Endothelial cell (in vitro differentiated cells): ENCODE measurements at regions not wholly inside any gene's neighbourhood (a gene's known extent, or its start where the extent isn't known, plus 50 kb on each side); places are given as distances from the start of the nearest gene placed in this dataset.
A peak's percentile ranks its signal among the peaks of the same experiment; 100 is the strongest.

Experiments
- DNase-seq: peaks from one replicate; pipeline ENCODE4 v3.0.0; 2021; ENCODE audit warnings: low spot score
- H3K27ac Mint-ChIP-seq: one replicate; pipeline ENCODE4 v1.8.0; 2021; ENCODE audit warnings: mixed read lengths, inconsistent platforms; ENCODE audit not compliant: unreplicated experiment
- H3K27me3 Mint-ChIP-seq: one replicate; pipeline ENCODE4 v1.8.0; 2021; ENCODE audit warnings: mild to moderate bottlenecking, moderate library complexity, mixed read lengths, inconsistent platforms; ENCODE audit not compliant: unreplicated experiment
- H3K36me3 Mint-ChIP-seq: one replicate; pipeline ENCODE4 v1.8.0; 2021; ENCODE audit warnings: mild to moderate bottlenecking, low read depth, mixed read lengths, inconsistent platforms; ENCODE audit not compliant: unreplicated experiment
- H3K4me1 Mint-ChIP-seq: one replicate; pipeline ENCODE4 v1.8.0; 2021; ENCODE audit warnings: mild to moderate bottlenecking, mixed read lengths, inconsistent platforms; ENCODE audit not compliant: unreplicated experiment
- H3K4me3 Mint-ChIP-seq: one replicate; pipeline ENCODE4 v1.8.0; 2021; ENCODE audit warnings: mild to moderate bottlenecking, mixed read lengths, inconsistent platforms; ENCODE audit not compliant: unreplicated experiment
- H3K9me3 Mint-ChIP-seq: one replicate; pipeline ENCODE4 v1.8.0; 2021; ENCODE audit warnings: mixed read lengths, inconsistent platforms; ENCODE audit not compliant: unreplicated experiment
- CTCF ChIP-seq: fragments of 200-600 bp; sonication (generic); IDR thresholded peaks from one replicate; pipeline ENCODE4 v1.5.0; 2021; ENCODE audit warnings: antibody characterized with exemption; ENCODE audit not compliant: unreplicated experiment

GRCh38 chr3:168524129-168524528 is 428.4 kb upstream of the GOLIM4 start:
- H3K36me3 Mint-ChIP-seq: no peaks in the 10 kb centered on the region
- no peaks in the 10 kb centered on the region for H3K9me3 Mint-ChIP-seq
- no peaks in the 10 kb centered on the region for H3K27me3 Mint-ChIP-seq

DNA sequence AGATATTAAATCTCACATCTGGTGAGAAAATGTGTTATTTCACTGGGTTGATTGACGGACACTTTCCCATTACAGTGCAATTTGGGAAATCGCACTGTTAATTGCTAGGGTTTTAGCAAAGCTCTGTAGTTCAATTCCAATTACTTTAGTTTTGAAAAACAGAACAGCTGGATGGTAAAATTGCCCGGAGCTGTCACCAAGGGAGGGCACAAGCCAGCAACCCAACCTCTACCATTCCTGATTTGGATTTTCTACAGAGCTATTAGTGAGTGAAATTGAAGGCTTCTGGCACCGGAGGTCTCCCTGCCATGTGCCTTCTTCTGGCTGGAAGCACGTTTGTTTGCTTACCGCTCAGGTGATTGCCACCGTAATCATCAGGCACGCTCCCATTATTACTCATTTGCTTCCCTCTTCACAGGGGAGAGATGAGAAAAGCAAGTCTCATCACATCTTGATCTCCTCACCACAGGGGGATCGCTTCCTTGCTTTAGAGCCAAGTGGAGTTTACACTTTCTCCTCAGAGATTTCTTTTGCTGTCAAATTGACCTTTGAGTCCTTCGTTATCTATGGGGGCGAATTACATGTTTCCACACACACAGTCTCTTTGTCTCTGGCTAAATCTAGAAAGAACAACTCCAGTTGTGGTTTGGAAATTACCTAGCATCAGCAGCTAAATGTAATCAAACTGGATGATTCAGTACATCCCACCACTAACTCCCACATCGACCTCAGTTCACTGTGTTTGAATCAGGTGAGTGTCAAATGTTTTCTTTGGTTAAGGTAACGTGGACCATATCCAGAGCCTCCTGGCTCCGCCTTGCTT is 421.7 kb upstream of the GOLIM4 start:
- no peaks in the 10 kb centered on the region for H3K27me3 Mint-ChIP-seq
- peaks cover 20% of the 10 kb centered on the region for H3K4me1 Mint-ChIP-seq
- H3K4me3 Mint-ChIP-seq: no peak overlapping the region
- H3K27ac Mint-ChIP-seq: no peak overlapping the region
- H3K36me3 Mint-ChIP-seq: no peaks in the 10 kb centered on the region
- no peak for DNase-seq
- no peak for TF ChIP-seq CTCF
- H3K9me3 Mint-ChIP-seq: no peaks in the 10 kb centered on the region

More at GRCh38 chr3:168524129-168524528, 428.4 kb upstream of the GOLIM4 start:
- H3K4me1 Mint-ChIP-seq: peaks cover 5% of the 10 kb centered on the region
- no peak overlapping the region for H3K4me3 Mint-ChIP-seq
- TF ChIP-seq CTCF: no peak
- H3K27ac Mint-ChIP-seq: no peak overlapping the region
- DNase-seq: no peak

- no peak for DNase-seq
- H3K4me1 Mint-ChIP-seq: peaks cover 16% of the 10 kb centered on the region
- no peaks in the 10 kb centered on the region for H3K9me3 Mint-ChIP-seq
- H3K27me3 Mint-ChIP-seq: no peaks in the 10 kb centered on the region
- TF ChIP-seq CTCF: no peak
- no peaks in the 10 kb centered on the region for H3K36me3 Mint-ChIP-seq
- no peak overlapping the region for H3K4me3 Mint-ChIP-seq
- no peak overlapping the region for H3K27ac Mint-ChIP-seq
Observed at GRCh38 chr3:168514252-168514651, 418.5 kb upstream of the GOLIM4 start.

GRCh38 chr3:168512802-168513201 is 417.1 kb upstream of the GOLIM4 start:
- Mint-ChIP-seq H3K36me3 (no peaks in the 10 kb centered on the region), H3K27me3 (no peaks in the 10 kb centered on the region), H3K27ac (no peak overlapping the region), H3K9me3 (no peaks in the 10 kb centered on the region), H3K4me3 (no peak overlapping the region), H3K4me1 (peaks cover 16% of the 10 kb centered on the region)
- no peak for DNase-seq
- no peak for TF ChIP-seq CTCF

- no peak overlapping the region for H3K4me3 Mint-ChIP-seq
- no peaks in the 10 kb centered on the region for H3K27me3 Mint-ChIP-seq
- TF ChIP-seq CTCF: peak; percentile 61
- no peaks in the 10 kb centered on the region for H3K36me3 Mint-ChIP-seq
- peaks cover 20% of the 10 kb centered on the region for H3K4me1 Mint-ChIP-seq
- no peak for DNase-seq
- no peak overlapping the region for H3K27ac Mint-ChIP-seq
- H3K9me3 Mint-ChIP-seq: no peaks in the 10 kb centered on the region
Observed at GRCh38 chr3:168511428-168512014, 415.8 kb upstream of the GOLIM4 start.
